OCI-LY3 (cell line): ENCODE measurements at regions not wholly inside any gene's neighbourhood (a gene's known extent, or its start where the extent isn't known, plus 50 kb on each side); places are given as distances from the start of the nearest gene placed in this dataset.

Experiments
- CTCF ChIP-seq: fragments of 200-600, 300-600 bp; sonication (generic); IDR thresholded peaks from 2 replicates; pipeline ENCODE4 v1.5.1; 2014; ENCODE audit warnings: antibody characterized with exemption, low read length, low read depth
- EZH2phosphoT487 ChIP-seq: fragments of 200-600 bp; shearing (Covaris generic); IDR thresholded peaks from 2 replicates; pipeline ENCODE4 v1.6.1; 2018; ENCODE audit warnings: antibody characterized with exemption, mixed run types, low read depth

GRCh38 chr3:102545276-102545675 lies 110.5 kb downstream of the ZPLD1 start:
- TF ChIP-seq CTCF (no peak), EZH2phosphoT487 (no peak)
